Endothelial cell of umbilical vein (primary cell): ENCODE measurements at regions not wholly inside any gene's neighbourhood (a gene's known extent, or its start where the extent isn't known, plus 50 kb on each side); places are given as distances from the start of the nearest gene placed in this dataset.

ENCODE experiments used
- BruUV-seq: library from RNA; stranded (reverse); fragments of 400-500 nt; replicated peaks from 2 replicates; lab custom pipeline; 2021; lab: Mats Ljungman, UMichigan
- CTCF ChIA-PET: fragments of 300-600, 350-600 bp; sonication (Branson Sonifier 250); formaldehyde crosslinking; loops from one replicate; lab custom pipeline; 2021; ENCODE audit warnings: antibody characterized with exemption, inconsistent platforms; lab: Charles Lee
- POLR2A ChIA-PET: fragments of 300-600, 350-600 bp; sonication (Branson Sonifier 250); formaldehyde crosslinking; loops from one replicate; lab custom pipeline; 2021; ENCODE audit warnings: antibody characterized with exemption, inconsistent platforms; lab: Charles Lee
- DNase-seq: peaks from one replicate; pipeline ENCODE4 v3.0.0-alpha.2; 2011; ENCODE audit warnings: low read depth, low spot score
- FAIRE-seq: peaks from 2 replicates; lab custom pipeline; 2011; peaks lifted over from hg19 to GRCh38; lab: Jason Lieb, UNC
- H2AFZ ChIP-seq: 2 replicates; pipeline ENCODE4 v1.6.0; 2012; ENCODE audit warnings: low read depth, low read length, control low read depth, inconsistent platforms
- H3K27ac ChIP-seq: 2 replicates; pipeline ENCODE4 v1.5.1; 2011; ENCODE audit warnings: low read depth, mild to moderate bottlenecking, control low read depth, low read length, moderate library complexity; ENCODE audit not compliant: insufficient read depth
- H3K27me3 ChIP-seq, 2 experiments: 2 replicates each; pipeline versions ENCODE4 v1.6.0 to v1.6.1; 2011; ENCODE audit warnings: low read length in 2 of 2, mixed read lengths in 1 of 2; ENCODE audit not compliant: control insufficient read depth in 2 of 2, insufficient read depth in 2 of 2
- H3K36me3 ChIP-seq, 2 experiments: 2 replicates in 1 of 2; 3 replicates in 1 of 2; pipeline ENCODE4 v1.5.1; 2011; ENCODE audit warnings: low read length in 2 of 2, mild to moderate bottlenecking in 1 of 2, moderate library complexity in 1 of 2; ENCODE audit not compliant: control insufficient read depth in 2 of 2, insufficient read depth in 2 of 2; ENCODE audit errors: extremely low read depth in 1 of 2
- H3K4me1 ChIP-seq: 3 replicates; pipeline ENCODE4 v1.5.1; 2011; ENCODE audit warnings: mild to moderate bottlenecking, low read length; ENCODE audit not compliant: control insufficient read depth, insufficient read depth; ENCODE audit errors: extremely low read depth
- H3K4me2 ChIP-seq: 2 replicates; pipeline ENCODE4 v1.6.1; 2011; ENCODE audit warnings: low read length, control low read depth, mixed read lengths; ENCODE audit not compliant: insufficient read depth
- H3K4me3 ChIP-seq, 3 experiments: fragments of 200-600 bp in 1 of 3; sonication (generic), shearing (Covaris generic) in 1 of 3; replicated peaks in 1 of 3; 2 replicates each; pipeline ENCODE4 v1.5.1; 2011 to 2016; ENCODE audit warnings: control low read depth in 3 of 3, low read length in 3 of 3, mild to moderate bottlenecking in 2 of 3, inconsistent platforms in 1 of 3, low read depth in 1 of 3, moderate library complexity in 1 of 3; ENCODE audit not compliant: insufficient read depth in 1 of 3
- H3K79me2 ChIP-seq: 2 replicates; pipeline ENCODE4 v1.6.0; 2012; ENCODE audit warnings: low read length, inconsistent platforms; ENCODE audit not compliant: control insufficient read depth, insufficient read depth
- H3K9ac ChIP-seq: replicated peaks from 2 replicates; pipeline ENCODE3; 2011; ENCODE audit warnings: low read length, control low read depth; ENCODE audit not compliant: insufficient read depth; ENCODE audit errors: extremely low read depth
- H3K9me1 ChIP-seq: replicated peaks from 3 replicates; pipeline ENCODE4 v1.6.0; 2011; ENCODE audit warnings: mild to moderate bottlenecking, low read length; ENCODE audit not compliant: control insufficient read depth, insufficient read depth; ENCODE audit errors: extremely low read depth
- H3K9me3 ChIP-seq: replicated peaks from 2 replicates; pipeline ENCODE4 v1.5.1; 2012; ENCODE audit warnings: low read length, inconsistent platforms; ENCODE audit not compliant: control insufficient read depth, insufficient read depth
- H4K20me1 ChIP-seq: replicated peaks from 2 replicates; pipeline ENCODE3; 2011; ENCODE audit warnings: mild to moderate bottlenecking, low read length; ENCODE audit not compliant: control insufficient read depth, insufficient read depth; ENCODE audit errors: extremely low read depth
- CTCF ChIP-seq, 2 donors: IDR thresholded peaks; 1 replicate in 1 of 2; 2 replicates in 1 of 2; pipeline ENCODE4 v1.5.1; 2011; ENCODE audit warnings: low read length in 2 of 2, mild to moderate bottlenecking in 2 of 2, moderate library complexity in 2 of 2, control low read depth in 1 of 2, inconsistent platforms in 1 of 2, low read depth in 1 of 2; ENCODE audit not compliant: insufficient read depth in 1 of 2; ENCODE audit errors: extremely low read depth in 1 of 2
- EZH2 ChIP-seq: IDR thresholded peaks from 2 replicates; pipeline ENCODE4 v1.6.1; 2012; ENCODE audit warnings: borderline replicate concordance, low read depth, mild to moderate bottlenecking, moderate library complexity, low read length, inconsistent platforms; ENCODE audit not compliant: severe bottlenecking
- FOS ChIP-seq: IDR thresholded peaks from 2 replicates; pipeline ENCODE4 v1.6.1; 2011; ENCODE audit warnings: mild to moderate bottlenecking, low read length, moderate library complexity, borderline replicate concordance; ENCODE audit not compliant: insufficient read depth
- GATA2 ChIP-seq: IDR thresholded peaks from 2 replicates; pipeline ENCODE4 v1.7.0; 2011; ENCODE audit warnings: low read depth, mild to moderate bottlenecking, moderate library complexity, mixed read lengths, low read length; ENCODE audit not compliant: insufficient read length, insufficient read depth
- JUN ChIP-seq: IDR thresholded peaks from 2 replicates; pipeline ENCODE4 v1.6.1; 2011; ENCODE audit warnings: borderline replicate concordance, low read depth; ENCODE audit not compliant: insufficient read length, insufficient read depth
- MAX ChIP-seq: IDR thresholded peaks from 2 replicates; pipeline ENCODE4 v1.6.1; 2011; ENCODE audit not compliant: insufficient read depth, insufficient read length
- MYC ChIP-seq: IDR thresholded peaks from one replicate; pipeline ENCODE4 v1.6.1; 2011; ENCODE audit warnings: mild to moderate bottlenecking, low read depth, low read length
- POLR2A ChIP-seq: IDR thresholded peaks from 2 replicates; pipeline ENCODE4 v1.6.1; 2012; ENCODE audit warnings: low read depth, mild to moderate bottlenecking, control low read depth, low read length
- POLR2AphosphoS5 ChIP-seq: IDR thresholded peaks from 2 replicates; pipeline ENCODE4 v1.6.1; 2012; ENCODE audit warnings: low read depth, mild to moderate bottlenecking, control low read depth, low read length, moderate library complexity; ENCODE audit not compliant: insufficient read depth
- dilution Hi-C: fragments of 300-500 bp; cut with MboI; formaldehyde crosslinking; loops from one replicate; pipeline ENCODE4 v1.15.0; 2019; ENCODE audit warnings: low sequenced_read_pairs; ENCODE audit not compliant: extremely low pct_ligation_motif_present
- intact Hi-C: fragments of 100-400 bp; cut with micrococcal nuclease; formaldehyde crosslinking; loops from one replicate; pipeline ENCODE4 v1.10.0; 2022

DNA sequence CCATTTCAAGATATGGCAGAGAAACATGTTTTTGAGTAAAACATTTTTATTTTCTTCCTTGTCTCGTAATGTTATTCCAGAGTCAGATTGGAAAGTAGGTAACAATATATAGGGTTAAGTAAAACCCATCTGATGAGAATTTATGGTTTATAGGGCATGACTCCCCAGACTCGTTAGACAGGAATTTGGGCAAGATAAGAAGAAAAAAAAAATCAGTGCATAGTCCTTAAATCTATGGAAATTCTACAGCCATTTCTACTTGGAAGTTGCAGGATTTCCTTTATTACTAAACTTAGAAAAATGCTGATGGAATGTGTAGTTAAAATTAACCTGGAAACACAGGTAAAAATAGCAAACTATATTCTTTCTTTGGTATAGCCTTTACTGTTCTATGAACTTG, 366.1 kb upstream of the MAGEB16 start:
- POLR2A ChIA-PET = no interaction called here
- no peak overlapping the region for H2AFZ ChIP-seq
- no peak overlapping the region for H3K27ac ChIP-seq
- dilution Hi-C loops (no loop called here), intact Hi-C loops (no loop called here)
- no peaks in the 10 kb centered on the region for H3K79me2 ChIP-seq
- H3K4me1 ChIP-seq = no peaks in the 10 kb centered on the region
- no peak overlapping the region for H3K4me3 ChIP-seq
- TF ChIP-seq POLR2A = no peak
- no peak for TF ChIP-seq JUN
- TF ChIP-seq MAX = no peak
- TF ChIP-seq FOS = no peak
- TF ChIP-seq POLR2AphosphoS5 = no peak
- no peak for TF ChIP-seq GATA2
- no peak for TF ChIP-seq MYC
- no peak for TF ChIP-seq EZH2
- no peak for TF ChIP-seq CTCF (IDR thresholded peaks at IDR 0.05; ENCODE audit: extremely low read depth in 1 of 2, insufficient read depth in 1 of 2, low read depth in 1 of 2, low read length in 2 of 2)
- FAIRE-seq = no peak
- BruUV-seq = no TSS peak
- no peaks in the 10 kb centered on the region for H3K27me3 ChIP-seq
- H4K20me1 ChIP-seq = no peaks in the 10 kb centered on the region
- H3K36me3 ChIP-seq = no peaks in the 10 kb centered on the region
- H3K9ac ChIP-seq = no peak overlapping the region
- CTCF ChIA-PET = no interaction called here
- no peaks in the 10 kb centered on the region for H3K9me1 ChIP-seq
- no peaks in the 10 kb centered on the region for H3K9me3 ChIP-seq
- DNase-seq = no peak
- no peak overlapping the region for H3K4me2 ChIP-seq
